ENCODE measurements at regions not wholly inside any gene's neighbourhood (a gene's known extent, or its start where the extent isn't known, plus 50 kb on each side); places are given as distances from the start of the nearest gene placed in this dataset.

GRCh38 chr15:87720235-87720634, 536.3 kb downstream of the NTRK3 start:
- Histone ChIP-seq H4K20me1 (ENCODE audit: insufficient read depth) (no peaks in the 10 kb centered on the region), H3K27ac (ENCODE audit: low read length) (no peak overlapping the region), H3K9me2 (ENCODE audit: insufficient read depth, low read length) (no peaks in the 10 kb centered on the region), H3K36me3 (ENCODE audit: insufficient read depth, low read length) (no peaks in the 10 kb centered on the region), H2AFZ (ENCODE audit: low read depth, low read length) (no peak overlapping the region), H3K9me3 (ENCODE audit: low read length) (no peaks in the 10 kb centered on the region), H3K9ac (ENCODE audit: low read length) (no peak overlapping the region), H3K4me2 (ENCODE audit: low read length) (no peak overlapping the region), H3F3A (ENCODE audit: insufficient read depth, low read length, poor library complexity, severe bottlenecking) (no peaks in the 10 kb centered on the region), H3K79me2 (replicated peaks; ENCODE audit: insufficient read depth, low read length) (no peaks in the 10 kb centered on the region), H3K27me3 (ENCODE audit: insufficient read depth, low read depth, low read length) (no peaks in the 10 kb centered on the region), H3K4me3 (ENCODE audit: low read length) (no peak overlapping the region)
- TF ChIP-seq TAF1 (IDR thresholded peaks at IDR 0.05; ENCODE audit: low read depth), result no peak
- TF ChIP-seq EP300 (conservative IDR thresholded peaks at IDR 0.05; ENCODE audit: poor library complexity, severe bottlenecking), result no peak
- TF ChIP-seq MXI1 (conservative IDR thresholded peaks at IDR 0.05; ENCODE audit: poor library complexity, severe bottlenecking), result no peak
- no peak for TF ChIP-seq CTCF (IDR thresholded peaks at IDR 0.05; ENCODE audit: poor library complexity, severe bottlenecking)
- no peak for TF ChIP-seq REST (IDR thresholded peaks at IDR 0.05; ENCODE audit: borderline replicate concordance)
- TF ChIP-seq POLR2AphosphoS5 (IDR thresholded peaks at IDR 0.05), result no peak
- no peak for TF ChIP-seq RAD21 (conservative IDR thresholded peaks at IDR 0.05)
- no peak for TF ChIP-seq SMC3 (conservative IDR thresholded peaks at IDR 0.05; ENCODE audit: poor library complexity)
- no peak for TF ChIP-seq EZH2 (IDR thresholded peaks at IDR 0.05; ENCODE audit: borderline replicate concordance, insufficient read depth, low read length, poor library complexity, severe bottlenecking)

DNA sequence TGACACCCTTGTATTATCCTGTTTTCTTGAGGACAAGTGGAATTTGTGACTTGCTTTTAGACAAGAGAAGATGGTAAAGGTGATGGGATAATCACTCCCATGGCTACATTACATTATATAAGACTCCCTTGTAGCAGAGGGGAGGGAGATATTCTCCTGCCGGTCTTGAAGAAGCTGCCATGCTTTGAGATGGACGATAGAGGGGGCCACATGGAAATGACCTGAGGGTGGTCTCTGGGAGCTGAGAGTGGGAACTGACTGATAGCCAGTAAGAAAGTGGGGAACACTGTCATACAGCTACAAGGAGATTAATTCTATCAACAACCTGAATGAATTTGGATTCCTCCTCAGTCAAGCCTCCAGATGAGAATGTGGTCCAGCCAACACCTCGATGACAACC, 540.1 kb downstream of the NTRK3 start:
- Histone ChIP-seq H3K36me3 (ENCODE audit: insufficient read depth, low read length) (no peaks in the 10 kb centered on the region), H3K4me3 (ENCODE audit: low read length) (no peak overlapping the region), H3K27me3 (ENCODE audit: insufficient read depth, low read depth, low read length) (no peaks in the 10 kb centered on the region), H3K27ac (ENCODE audit: low read length) (no peak overlapping the region), H3K4me2 (ENCODE audit: low read length) (no peak overlapping the region), H3K9me3 (ENCODE audit: low read length) (no peaks in the 10 kb centered on the region), H2AFZ (ENCODE audit: low read depth, low read length) (no peak overlapping the region), H4K20me1 (ENCODE audit: insufficient read depth) (no peaks in the 10 kb centered on the region), H3F3A (ENCODE audit: insufficient read depth, low read length, poor library complexity, severe bottlenecking) (no peaks in the 10 kb centered on the region), H3K9me2 (ENCODE audit: insufficient read depth, low read length) (no peaks in the 10 kb centered on the region), H3K79me2 (replicated peaks; ENCODE audit: insufficient read depth, low read length) (no peaks in the 10 kb centered on the region), H3K9ac (ENCODE audit: low read length) (no peak overlapping the region)
- TF ChIP-seq EP300 (conservative IDR thresholded peaks at IDR 0.05; ENCODE audit: poor library complexity, severe bottlenecking), result no peak
- TF ChIP-seq REST (IDR thresholded peaks at IDR 0.05; ENCODE audit: borderline replicate concordance), result no peak
- TF ChIP-seq POLR2AphosphoS5 (IDR thresholded peaks at IDR 0.05), result no peak
- no peak for TF ChIP-seq MXI1 (conservative IDR thresholded peaks at IDR 0.05; ENCODE audit: poor library complexity, severe bottlenecking)
- TF ChIP-seq EZH2 (IDR thresholded peaks at IDR 0.05; ENCODE audit: borderline replicate concordance, insufficient read depth, low read length, poor library complexity, severe bottlenecking), result no peak
- no peak for TF ChIP-seq TAF1 (IDR thresholded peaks at IDR 0.05; ENCODE audit: low read depth)
- TF ChIP-seq CTCF (IDR thresholded peaks at IDR 0.05; ENCODE audit: poor library complexity, severe bottlenecking), result no peak
- no peak for TF ChIP-seq RAD21 (conservative IDR thresholded peaks at IDR 0.05)
- TF ChIP-seq SMC3 (conservative IDR thresholded peaks at IDR 0.05; ENCODE audit: poor library complexity), result no peak

Measured in neural cell (in vitro differentiated cells).